HepG2 (cell line): ENCODE measurements at regions not wholly inside any gene's neighbourhood (a gene's known extent, or its start where the extent isn't known, plus 50 kb on each side); places are given as distances from the start of the nearest gene placed in this dataset.

Source experiments
- ATAD3A ChIP-seq: sonication (generic); formaldehyde crosslinking; IDR thresholded peaks from 2 replicates; pipeline ENCODE4 v1.4.0; 2020; ENCODE audit warnings: missing genetic modification reagents
- CENPT ChIP-seq: sonication (generic); formaldehyde crosslinking; IDR thresholded peaks from 2 replicates; pipeline ENCODE4 v1.8.0; 2022; ENCODE audit warnings: low read depth, mild to moderate bottlenecking, moderate library complexity, missing genetic modification reagents
- ELF1 ChIP-seq: sonication (generic); formaldehyde crosslinking; IDR thresholded peaks from 2 replicates; pipeline ENCODE4 v1.4.0; 2020; ENCODE audit warnings: missing genetic modification reagents
- MIER3 ChIP-seq: IDR thresholded peaks from 2 replicates; pipeline ENCODE4 v1.6.1; 2016; ENCODE audit warnings: missing compliant biosample characterization, borderline replicate concordance
- MLLT10 ChIP-seq: sonication (generic); formaldehyde crosslinking; IDR thresholded peaks from 2 replicates; pipeline ENCODE4 v1.4.0; 2020; ENCODE audit warnings: missing genetic modification reagents
- NFE2 ChIP-seq: sonication (generic); formaldehyde crosslinking; IDR thresholded peaks from 2 replicates; pipeline ENCODE4 v1.4.0; 2020; ENCODE audit warnings: missing genetic modification reagents
- NR2F6 ChIP-seq, 2 experiments: IDR thresholded peaks; 2 replicates each; pipeline ENCODE4 v1.6.1; 2016; ENCODE audit warnings: antibody characterized with exemption in 1 of 2, mild to moderate bottlenecking in 1 of 2
- PHF5A ChIP-seq: IDR thresholded peaks from one replicate; pipeline ENCODE4 v1.6.1; 2018; ENCODE audit warnings: low read depth, missing genetic modification reagents; ENCODE audit not compliant: unreplicated experiment
- SOX6 ChIP-seq, 2 experiments: fragments of 450-650 bp in 1 of 2; sonication (generic) in 1 of 2; formaldehyde crosslinking in 1 of 2; IDR thresholded peaks; 2 replicates each; pipeline versions ENCODE4 v1.4.0 to v1.6.1; 2017 to 2020; ENCODE audit warnings: antibody characterized with exemption in 1 of 2, mild to moderate bottlenecking in 1 of 2, missing genetic modification reagents in 1 of 2
- YEATS2 ChIP-seq: sonication (generic); formaldehyde crosslinking; IDR thresholded peaks from 2 replicates; pipeline ENCODE4 v1.4.0; 2020; ENCODE audit warnings: missing genetic modification reagents, borderline replicate concordance
- YY1 ChIP-seq: IDR thresholded peaks from 2 replicates; pipeline ENCODE4 v1.6.1; 2011; ENCODE audit warnings: low read length, low read depth, moderate library complexity, mild to moderate bottlenecking; ENCODE audit not compliant: insufficient read depth, insufficient replicate concordance
- ZBTB7A ChIP-seq: sonication (generic); formaldehyde crosslinking; IDR thresholded peaks from 2 replicates; pipeline ENCODE4 v1.8.0; 2022; ENCODE audit warnings: mild to moderate bottlenecking, missing genetic modification reagents
- ZKSCAN5 ChIP-seq: sonication (generic); formaldehyde crosslinking; IDR thresholded peaks from 2 replicates; pipeline ENCODE4 v1.5.1; 2020; ENCODE audit warnings: mild to moderate bottlenecking, missing genetic modification reagents
- ZMYM2 ChIP-seq: sonication (generic); formaldehyde crosslinking; IDR thresholded peaks from 2 replicates; pipeline ENCODE4 v1.8.0; 2022; ENCODE audit warnings: mild to moderate bottlenecking, missing genetic modification reagents
- ZNF264 ChIP-seq: sonication (generic); formaldehyde crosslinking; IDR thresholded peaks from 2 replicates; pipeline ENCODE4 v1.4.0; 2020; ENCODE audit warnings: missing genetic modification reagents
- ZNF30 ChIP-seq: sonication (generic); formaldehyde crosslinking; IDR thresholded peaks from 2 replicates; pipeline ENCODE4 v1.5.0; 2020; ENCODE audit warnings: mild to moderate bottlenecking, missing genetic modification reagents
- ZNF598 ChIP-seq: sonication (generic); formaldehyde crosslinking; IDR thresholded peaks from 2 replicates; pipeline ENCODE4 v1.5.1; 2020; ENCODE audit warnings: mild to moderate bottlenecking, missing genetic modification reagents, borderline replicate concordance
- ZNF644 ChIP-seq: IDR thresholded peaks from 2 replicates; pipeline ENCODE4 v1.6.1; 2016; ENCODE audit warnings: low read depth
- ZNF747 ChIP-seq: sonication (generic); formaldehyde crosslinking; IDR thresholded peaks from 2 replicates; pipeline ENCODE4 v1.8.1; 2023; ENCODE audit warnings: missing genetic modification reagents, mild to moderate bottlenecking, borderline replicate concordance
- ZNF768 ChIP-seq: sonication (generic); formaldehyde crosslinking; IDR thresholded peaks from 2 replicates; pipeline ENCODE4 v1.4.0; 2020; ENCODE audit warnings: missing genetic modification reagents
- TF ChIP-seq, protein P1 (sequence below): sonication (generic); formaldehyde crosslinking; IDR thresholded peaks from 2 replicates; pipeline ENCODE4 v1.8.0; 2022; ENCODE audit warnings: mild to moderate bottlenecking, missing genetic modification reagents
- TF ChIP-seq, protein P2 (sequence below): sonication (generic); formaldehyde crosslinking; conservative IDR thresholded peaks from 2 replicates; pipeline ENCODE4 v1.8.0; 2022; ENCODE audit warnings: low read depth, missing genetic modification reagents
- TF ChIP-seq, protein P3 (sequence below): sonication (generic); formaldehyde crosslinking; IDR thresholded peaks from 2 replicates; pipeline ENCODE4 v1.4.0; 2020; ENCODE audit warnings: low read depth, missing genetic modification reagents
- TF ChIP-seq, protein P4 (sequence below): sonication (generic); formaldehyde crosslinking; IDR thresholded peaks from 2 replicates; pipeline ENCODE4 v1.8.0; 2022; ENCODE audit warnings: missing genetic modification reagents, mild to moderate bottlenecking, moderate library complexity, borderline replicate concordance

DNA sequence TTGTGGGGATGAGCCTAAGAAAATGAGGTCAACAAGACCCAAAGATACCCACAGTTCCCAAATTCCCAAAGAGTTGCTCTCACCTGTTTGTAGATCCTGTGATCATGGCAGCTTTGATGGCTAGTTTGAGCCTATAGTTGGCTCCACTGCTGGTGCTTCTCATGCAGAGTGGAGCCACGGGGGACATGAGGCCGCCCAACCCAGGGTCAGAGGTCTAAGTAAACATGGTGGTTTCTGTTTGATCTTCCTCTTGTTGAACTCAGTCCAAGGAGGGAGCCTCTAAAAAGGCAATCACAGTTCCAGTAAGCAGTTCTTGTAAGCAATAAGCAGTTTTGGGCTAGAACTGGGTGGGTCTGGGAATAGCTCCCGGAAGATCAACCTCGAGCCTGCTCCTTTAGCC, 125.6 kb upstream of the DHRS4 start (continued):
- no peak for TF ChIP-seq MIER3 (CRISPR knock-in tag)
- TF ChIP-seq YY1: no peak
- TF ChIP-seq ZNF30 (CRISPR knock-in tag): no peak
- no peak for TF ChIP-seq MLLT10 (CRISPR knock-in tag)
- TF ChIP-seq ZNF747 (CRISPR knock-in tag): no peak
- no peak for TF ChIP-seq ELF1 (CRISPR knock-in tag)
- peak; percentile 88 for TF ChIP-seq NR2F6 (IDR thresholded peaks at IDR 0.05)
- peak; percentile 85 for TF ChIP-seq NR2F6 (CRISPR knock-in tag; IDR thresholded peaks at IDR 0.05)
- TF ChIP-seq ZNF644 (CRISPR knock-in tag): peak; percentile 92
- no peak for TF ChIP-seq CENPT (CRISPR knock-in tag)
- no peak for TF ChIP-seq ZNF768 (CRISPR knock-in tag)
- TF ChIP-seq, protein P1, sequence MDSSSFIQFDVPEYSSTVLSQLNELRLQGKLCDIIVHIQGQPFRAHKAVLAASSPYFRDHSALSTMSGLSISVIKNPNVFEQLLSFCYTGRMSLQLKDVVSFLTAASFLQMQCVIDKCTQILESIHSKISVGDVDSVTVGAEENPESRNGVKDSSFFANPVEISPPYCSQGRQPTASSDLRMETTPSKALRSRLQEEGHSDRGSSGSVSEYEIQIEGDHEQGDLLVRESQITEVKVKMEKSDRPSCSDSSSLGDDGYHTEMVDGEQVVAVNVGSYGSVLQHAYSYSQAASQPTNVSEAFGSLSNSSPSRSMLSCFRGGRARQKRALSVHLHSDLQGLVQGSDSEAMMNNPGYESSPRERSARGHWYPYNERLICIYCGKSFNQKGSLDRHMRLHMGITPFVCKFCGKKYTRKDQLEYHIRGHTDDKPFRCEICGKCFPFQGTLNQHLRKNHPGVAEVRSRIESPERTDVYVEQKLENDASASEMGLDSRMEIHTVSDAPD: no peak
- no peak for TF ChIP-seq ZKSCAN5 (CRISPR knock-in tag)
- no peak for TF ChIP-seq ZNF264
- no peak for TF ChIP-seq ZNF598
- no peak for TF ChIP-seq ZMYM2
- TF ChIP-seq, protein P2, sequence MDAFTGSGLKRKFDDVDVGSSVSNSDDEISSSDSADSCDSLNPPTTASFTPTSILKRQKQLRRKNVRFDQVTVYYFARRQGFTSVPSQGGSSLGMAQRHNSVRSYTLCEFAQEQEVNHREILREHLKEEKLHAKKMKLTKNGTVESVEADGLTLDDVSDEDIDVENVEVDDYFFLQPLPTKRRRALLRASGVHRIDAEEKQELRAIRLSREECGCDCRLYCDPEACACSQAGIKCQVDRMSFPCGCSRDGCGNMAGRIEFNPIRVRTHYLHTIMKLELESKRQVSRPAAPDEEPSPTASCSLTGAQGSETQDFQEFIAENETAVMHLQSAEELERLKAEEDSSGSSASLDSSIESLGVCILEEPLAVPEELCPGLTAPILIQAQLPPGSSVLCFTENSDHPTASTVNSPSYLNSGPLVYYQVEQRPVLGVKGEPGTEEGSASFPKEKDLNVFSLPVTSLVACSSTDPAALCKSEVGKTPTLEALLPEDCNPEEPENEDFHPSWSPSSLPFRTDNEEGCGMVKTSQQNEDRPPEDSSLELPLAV: no peak
- TF ChIP-seq SOX6 (IDR thresholded peaks at IDR 0.05): no peak
- peak; percentile 44; the same call in 1 of the 2 replicates for TF ChIP-seq SOX6 (CRISPR knock-in tag; IDR thresholded peaks at IDR 0.05)
- TF ChIP-seq, protein P3, sequence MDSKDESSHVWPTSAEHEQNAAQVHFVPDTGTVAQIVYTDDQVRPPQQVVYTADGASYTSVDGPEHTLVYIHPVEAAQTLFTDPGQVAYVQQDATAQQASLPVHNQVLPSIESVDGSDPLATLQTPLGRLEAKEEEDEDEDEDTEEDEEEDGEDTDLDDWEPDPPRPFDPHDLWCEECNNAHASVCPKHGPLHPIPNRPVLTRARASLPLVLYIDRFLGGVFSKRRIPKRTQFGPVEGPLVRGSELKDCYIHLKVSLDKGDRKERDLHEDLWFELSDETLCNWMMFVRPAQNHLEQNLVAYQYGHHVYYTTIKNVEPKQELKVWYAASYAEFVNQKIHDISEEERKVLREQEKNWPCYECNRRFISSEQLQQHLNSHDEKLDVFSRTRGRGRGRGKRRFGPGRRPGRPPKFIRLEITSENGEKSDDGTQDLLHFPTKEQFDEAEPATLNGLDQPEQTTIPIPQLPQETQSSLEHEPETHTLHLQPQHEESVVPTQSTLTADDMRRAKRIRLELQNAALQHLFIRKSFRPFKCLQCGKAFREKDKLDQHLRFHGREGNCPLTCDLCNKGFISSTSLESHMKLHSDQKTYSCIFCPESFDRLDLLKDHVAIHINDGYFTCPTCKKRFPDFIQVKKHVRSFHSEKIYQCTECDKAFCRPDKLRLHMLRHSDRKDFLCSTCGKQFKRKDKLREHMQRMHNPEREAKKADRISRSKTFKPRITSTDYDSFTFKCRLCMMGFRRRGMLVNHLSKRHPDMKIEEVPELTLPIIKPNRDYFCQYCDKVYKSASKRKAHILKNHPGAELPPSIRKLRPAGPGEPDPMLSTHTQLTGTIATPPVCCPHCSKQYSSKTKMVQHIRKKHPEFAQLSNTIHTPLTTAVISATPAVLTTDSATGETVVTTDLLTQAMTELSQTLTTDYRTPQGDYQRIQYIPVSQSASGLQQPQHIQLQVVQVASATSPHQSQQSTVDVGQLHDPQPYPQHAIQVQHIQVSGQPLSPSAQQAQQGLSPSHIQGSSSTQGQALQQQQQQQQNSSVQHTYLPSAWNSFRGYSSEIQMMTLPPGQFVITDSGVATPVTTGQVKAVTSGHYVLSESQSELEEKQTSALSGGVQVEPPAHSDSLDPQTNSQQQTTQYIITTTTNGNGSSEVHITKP: no peak
- no peak for TF ChIP-seq NFE2 (CRISPR knock-in tag)
- no peak for TF ChIP-seq YEATS2 (CRISPR knock-in tag)
- no peak for TF ChIP-seq ATAD3A (CRISPR knock-in tag)
- TF ChIP-seq, protein P4, sequence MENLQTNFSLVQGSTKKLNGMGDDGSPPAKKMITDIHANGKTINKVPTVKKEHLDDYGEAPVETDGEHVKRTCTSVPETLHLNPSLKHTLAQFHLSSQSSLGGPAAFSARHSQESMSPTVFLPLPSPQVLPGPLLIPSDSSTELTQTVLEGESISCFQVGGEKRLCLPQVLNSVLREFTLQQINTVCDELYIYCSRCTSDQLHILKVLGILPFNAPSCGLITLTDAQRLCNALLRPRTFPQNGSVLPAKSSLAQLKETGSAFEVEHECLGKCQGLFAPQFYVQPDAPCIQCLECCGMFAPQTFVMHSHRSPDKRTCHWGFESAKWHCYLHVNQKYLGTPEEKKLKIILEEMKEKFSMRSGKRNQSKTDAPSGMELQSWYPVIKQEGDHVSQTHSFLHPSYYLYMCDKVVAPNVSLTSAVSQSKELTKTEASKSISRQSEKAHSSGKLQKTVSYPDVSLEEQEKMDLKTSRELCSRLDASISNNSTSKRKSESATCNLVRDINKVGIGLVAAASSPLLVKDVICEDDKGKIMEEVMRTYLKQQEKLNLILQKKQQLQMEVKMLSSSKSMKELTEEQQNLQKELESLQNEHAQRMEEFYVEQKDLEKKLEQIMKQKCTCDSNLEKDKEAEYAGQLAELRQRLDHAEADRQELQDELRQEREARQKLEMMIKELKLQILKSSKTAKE (CRISPR knock-in tag): no peak
- TF ChIP-seq ZBTB7A (CRISPR knock-in tag): no peak
- no peak for TF ChIP-seq PHF5A
